ENCODE measurements at regions not wholly inside any gene's neighbourhood (a gene's known extent, or its start where the extent isn't known, plus 50 kb on each side); places are given as distances from the start of the nearest gene placed in this dataset.

DNA sequence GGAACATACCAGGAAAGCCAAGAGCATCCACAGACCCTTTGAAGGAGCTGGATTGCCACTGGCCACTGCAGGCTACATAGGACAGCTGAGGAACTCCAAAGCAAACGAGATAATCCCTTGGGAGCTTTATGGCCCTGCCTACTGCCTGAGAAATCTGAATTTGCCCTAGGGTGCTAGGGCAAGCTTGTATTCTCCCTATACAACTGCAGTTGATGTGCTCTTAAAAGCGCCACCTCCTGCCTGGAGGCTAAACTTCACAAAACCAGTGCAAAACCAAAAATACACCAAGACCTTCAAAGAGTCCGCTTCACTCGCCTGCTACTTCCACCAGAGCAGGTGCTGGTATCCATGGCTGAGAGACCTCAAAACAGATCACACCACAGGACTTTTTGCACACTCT lies 99.6 kb upstream of the KRR1 start:
- DNase-seq (ENCODE audit: low spot score): no peak
- ATAC-seq (ENCODE audit: low read depth): no peak
- Histone ChIP-seq H3K27ac (ENCODE audit: poor library complexity, severe bottlenecking) (no peak overlapping the region), H3K27me3 (ENCODE audit: insufficient read depth, poor library complexity, severe bottlenecking) (no peaks in the 10 kb centered on the region), H3K9me3 (ENCODE audit: severe bottlenecking) (no peaks in the 10 kb centered on the region), H3K36me3 (ENCODE audit: low read depth) (no peaks in the 10 kb centered on the region), H3K4me3 (ENCODE audit: severe bottlenecking) (no peak overlapping the region), H3K4me1 (ENCODE audit: insufficient read depth, poor library complexity, severe bottlenecking) (no peaks in the 10 kb centered on the region)
- TF ChIP-seq, protein P1, sequence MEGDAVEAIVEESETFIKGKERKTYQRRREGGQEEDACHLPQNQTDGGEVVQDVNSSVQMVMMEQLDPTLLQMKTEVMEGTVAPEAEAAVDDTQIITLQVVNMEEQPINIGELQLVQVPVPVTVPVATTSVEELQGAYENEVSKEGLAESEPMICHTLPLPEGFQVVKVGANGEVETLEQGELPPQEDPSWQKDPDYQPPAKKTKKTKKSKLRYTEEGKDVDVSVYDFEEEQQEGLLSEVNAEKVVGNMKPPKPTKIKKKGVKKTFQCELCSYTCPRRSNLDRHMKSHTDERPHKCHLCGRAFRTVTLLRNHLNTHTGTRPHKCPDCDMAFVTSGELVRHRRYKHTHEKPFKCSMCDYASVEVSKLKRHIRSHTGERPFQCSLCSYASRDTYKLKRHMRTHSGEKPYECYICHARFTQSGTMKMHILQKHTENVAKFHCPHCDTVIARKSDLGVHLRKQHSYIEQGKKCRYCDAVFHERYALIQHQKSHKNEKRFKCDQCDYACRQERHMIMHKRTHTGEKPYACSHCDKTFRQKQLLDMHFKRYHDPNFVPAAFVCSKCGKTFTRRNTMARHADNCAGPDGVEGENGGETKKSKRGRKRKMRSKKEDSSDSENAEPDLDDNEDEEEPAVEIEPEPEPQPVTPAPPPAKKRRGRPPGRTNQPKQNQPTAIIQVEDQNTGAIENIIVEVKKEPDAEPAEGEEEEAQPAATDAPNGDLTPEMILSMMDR (IDR thresholded peaks at IDR 0.05; ENCODE audit: poor library complexity, severe bottlenecking): no peak

DNA sequence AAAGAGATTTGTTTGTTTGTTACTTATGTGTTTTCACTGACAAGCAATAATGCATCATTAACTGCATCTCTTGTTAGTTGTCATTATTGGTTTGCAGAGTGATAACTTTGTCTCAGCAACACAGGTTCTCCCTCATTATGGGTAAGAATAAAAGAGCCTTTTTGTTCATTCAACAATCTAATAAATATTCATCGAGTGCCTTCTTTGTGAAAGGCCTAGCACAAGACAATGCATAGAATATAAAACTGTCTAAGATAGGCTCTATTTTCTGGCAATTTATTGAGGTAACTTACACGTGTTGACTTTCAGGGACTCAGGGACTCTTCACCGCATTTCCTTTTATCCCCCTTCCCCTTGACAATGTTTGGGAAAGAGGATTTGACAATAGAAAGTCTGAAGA lies 95.5 kb upstream of the KRR1 start:
- H3K27me3 ChIP-seq (ENCODE audit: insufficient read depth, poor library complexity, severe bottlenecking): no peaks in the 10 kb centered on the region
- H3K4me3 ChIP-seq (ENCODE audit: severe bottlenecking): no peak overlapping the region
- ATAC-seq (ENCODE audit: low read depth) (no peak), DNase-seq (ENCODE audit: low spot score) (no peak)
- no peak overlapping the region for H3K27ac ChIP-seq (ENCODE audit: poor library complexity, severe bottlenecking)
- TF ChIP-seq, protein P1 (IDR thresholded peaks at IDR 0.05; ENCODE audit: poor library complexity, severe bottlenecking): no peak
- no peaks in the 10 kb centered on the region for H3K36me3 ChIP-seq (ENCODE audit: low read depth)
- no peaks in the 10 kb centered on the region for H3K9me3 ChIP-seq (ENCODE audit: severe bottlenecking)
- H3K4me1 ChIP-seq (ENCODE audit: insufficient read depth, poor library complexity, severe bottlenecking): no peaks in the 10 kb centered on the region

DNA sequence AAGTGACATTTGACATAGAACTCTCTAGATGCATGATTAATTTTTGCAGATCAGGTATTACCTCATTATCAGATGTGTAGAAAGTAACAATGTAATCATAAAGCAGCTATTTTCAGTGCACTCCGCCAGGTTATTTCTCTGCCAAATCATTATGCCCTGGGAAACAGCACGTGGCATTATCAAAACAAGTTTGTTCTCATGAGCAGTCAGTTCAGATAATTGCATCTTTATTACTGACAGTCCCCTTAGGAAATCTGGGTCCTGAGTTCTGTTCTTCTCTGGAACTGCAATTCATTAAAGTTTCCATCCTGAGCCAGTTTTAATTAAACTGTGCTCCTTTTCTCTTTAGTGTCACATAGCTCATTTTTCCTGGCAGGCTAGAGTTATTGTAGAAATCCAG lies 94.7 kb upstream of the KRR1 start:
- ATAC-seq (ENCODE audit: low read depth) (no peak), DNase-seq (ENCODE audit: low spot score) (no peak)
- Histone ChIP-seq H3K27ac (ENCODE audit: poor library complexity, severe bottlenecking) (no peak overlapping the region), H3K27me3 (ENCODE audit: insufficient read depth, poor library complexity, severe bottlenecking) (no peaks in the 10 kb centered on the region), H3K4me3 (ENCODE audit: severe bottlenecking) (no peak overlapping the region), H3K4me1 (ENCODE audit: insufficient read depth, poor library complexity, severe bottlenecking) (no peaks in the 10 kb centered on the region), H3K36me3 (ENCODE audit: low read depth) (no peaks in the 10 kb centered on the region), H3K9me3 (ENCODE audit: severe bottlenecking) (no peaks in the 10 kb centered on the region)
- TF ChIP-seq, protein P1 (IDR thresholded peaks at IDR 0.05; ENCODE audit: poor library complexity, severe bottlenecking): no peak

DNA sequence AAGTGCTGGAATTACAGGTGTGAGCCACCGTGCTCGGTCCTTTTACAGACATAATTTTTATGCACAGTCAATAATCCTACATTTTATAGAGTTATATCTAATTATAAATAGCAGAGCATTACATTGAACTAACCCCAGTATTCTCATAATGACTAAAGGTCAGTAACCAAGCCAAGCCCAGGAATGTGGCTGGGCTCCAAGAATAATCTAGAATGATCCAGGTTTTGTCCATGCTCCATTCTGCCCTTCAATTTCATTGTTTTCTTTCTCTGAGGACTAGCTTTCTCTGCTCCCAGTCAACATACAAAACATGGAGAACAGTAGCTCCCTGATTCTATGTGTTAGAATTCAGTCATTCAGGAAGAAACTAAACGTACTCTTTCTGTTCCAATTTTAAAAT lies 92.1 kb upstream of the KRR1 start:
- Histone ChIP-seq H3K36me3 (ENCODE audit: low read depth) (no peaks in the 10 kb centered on the region), H3K4me3 (ENCODE audit: severe bottlenecking) (no peak overlapping the region), H3K27ac (ENCODE audit: poor library complexity, severe bottlenecking) (no peak overlapping the region), H3K9me3 (ENCODE audit: severe bottlenecking) (no peaks in the 10 kb centered on the region), H3K27me3 (ENCODE audit: insufficient read depth, poor library complexity, severe bottlenecking) (no peaks in the 10 kb centered on the region), H3K4me1 (ENCODE audit: insufficient read depth, poor library complexity, severe bottlenecking) (no peaks in the 10 kb centered on the region)
- TF ChIP-seq, protein P1 (IDR thresholded peaks at IDR 0.05; ENCODE audit: poor library complexity, severe bottlenecking): no peak
- no peak for DNase-seq (ENCODE audit: low spot score)
- no peak for ATAC-seq (ENCODE audit: low read depth)

DNA sequence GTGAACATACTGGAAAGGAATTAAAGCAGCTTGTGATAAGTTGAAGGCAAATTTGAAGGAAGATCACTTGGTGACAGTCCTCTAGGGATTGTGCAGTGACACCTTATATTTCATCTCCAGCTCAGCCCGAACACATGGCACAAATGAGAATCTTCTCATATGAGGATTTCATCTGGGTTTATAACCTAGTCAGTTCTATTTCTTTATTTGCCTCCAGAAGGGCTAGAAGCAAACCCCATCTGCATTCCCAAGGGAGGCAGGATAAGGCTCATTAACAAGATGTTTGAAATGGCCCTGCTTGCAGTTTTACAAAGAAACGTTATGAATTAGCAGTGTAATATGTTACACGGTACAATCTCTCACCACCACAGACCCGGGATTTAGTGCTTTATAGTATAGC lies 90.7 kb upstream of the KRR1 start:
- Histone ChIP-seq H3K36me3 (ENCODE audit: low read depth) (no peaks in the 10 kb centered on the region), H3K4me3 (ENCODE audit: severe bottlenecking) (no peak overlapping the region), H3K9me3 (ENCODE audit: severe bottlenecking) (no peaks in the 10 kb centered on the region), H3K27me3 (ENCODE audit: insufficient read depth, poor library complexity, severe bottlenecking) (no peaks in the 10 kb centered on the region), H3K4me1 (ENCODE audit: insufficient read depth, poor library complexity, severe bottlenecking) (no peaks in the 10 kb centered on the region), H3K27ac (ENCODE audit: poor library complexity, severe bottlenecking) (no peak overlapping the region)
- DNase-seq (ENCODE audit: low spot score) (no peak), ATAC-seq (ENCODE audit: low read depth) (no peak)
- TF ChIP-seq, protein P1 (IDR thresholded peaks at IDR 0.05; ENCODE audit: poor library complexity, severe bottlenecking): no peak
